DOHH2 (cell line): ENCODE measurements at regions not wholly inside any gene's neighbourhood (a gene's known extent, or its start where the extent isn't known, plus 50 kb on each side); places are given as distances from the start of the nearest gene placed in this dataset.

Experiments used
- H3F3A ChIP-seq: fragments of 200-600 bp; sonication (generic), shearing (Covaris generic); 2 replicates; pipeline ENCODE4 v1.6.0; 2016; ENCODE audit warnings: antibody characterized with exemption, mild to moderate bottlenecking; ENCODE audit not compliant: control insufficient read depth, insufficient read depth
- H3K27ac ChIP-seq: fragments of 200-600 bp; sonication (generic); 2 replicates; pipeline ENCODE4 v1.5.1; 2014; ENCODE audit warnings: low read depth, mild to moderate bottlenecking, low read length, moderate library complexity
- H3K27me3 ChIP-seq: fragments of 200-600 bp; sonication (generic); 2 replicates; pipeline ENCODE4 v1.6.1; 2014; ENCODE audit warnings: mild to moderate bottlenecking, low read length, mixed read lengths; ENCODE audit not compliant: control insufficient read depth
- H3K36me3 ChIP-seq: fragments of 200-600 bp; sonication (generic); 2 replicates; pipeline ENCODE4 v1.6.1; 2014; ENCODE audit warnings: mild to moderate bottlenecking, low read length, moderate library complexity, mixed read lengths; ENCODE audit not compliant: control insufficient read depth
- H3K4me1 ChIP-seq: fragments of 200-600 bp; sonication (generic); 2 replicates; pipeline ENCODE4 v1.6.1; 2014; ENCODE audit warnings: mild to moderate bottlenecking, low read length, mixed read lengths; ENCODE audit not compliant: control insufficient read depth
- H3K4me2 ChIP-seq: fragments of 200-600 bp; sonication (generic); 2 replicates; pipeline ENCODE4 v1.6.0; 2014; ENCODE audit warnings: mild to moderate bottlenecking, low read length, moderate library complexity
- H3K4me3 ChIP-seq: fragments of 200-600 bp; sonication (generic); 2 replicates; pipeline ENCODE4 v1.5.1; 2014; ENCODE audit warnings: mild to moderate bottlenecking, low read length, mixed read lengths
- H3K79me2 ChIP-seq: fragments of 200-600 bp; sonication (generic); 2 replicates; pipeline ENCODE4 v1.6.1; 2014; ENCODE audit warnings: mild to moderate bottlenecking, low read length, mixed read lengths; ENCODE audit not compliant: control insufficient read depth
- H3K9me2 ChIP-seq: fragments of 200-600 bp; sonication (generic); replicated peaks from 2 replicates; pipeline ENCODE4 v1.6.1; 2014; ENCODE audit warnings: mild to moderate bottlenecking, low read length, mixed read lengths; ENCODE audit not compliant: control insufficient read depth
- H3K9me3 ChIP-seq: fragments of 200-600 bp; sonication (generic); 2 replicates; pipeline ENCODE4 v1.6.1; 2014; ENCODE audit warnings: antibody characterized with exemption, low read length, mixed read lengths; ENCODE audit not compliant: control insufficient read depth, insufficient read depth
- H4K20me1 ChIP-seq: fragments of 200-600 bp; sonication (generic); 2 replicates; pipeline ENCODE4 v1.6.0; 2014; ENCODE audit warnings: low read depth, mild to moderate bottlenecking, antibody characterized with exemption, low read length, moderate library complexity; ENCODE audit not compliant: control insufficient read depth, insufficient read depth
- CTCF ChIP-seq: fragments of 200-600 bp; sonication (generic); IDR thresholded peaks from one replicate; pipeline ENCODE4 v1.5.1; 2014; ENCODE audit warnings: antibody characterized with exemption, mild to moderate bottlenecking, low read depth, low read length; ENCODE audit not compliant: poor library complexity, severe bottlenecking
- EZH2phosphoT487 ChIP-seq: fragments of 200-600 bp; sonication (generic); IDR thresholded peaks from 2 replicates; pipeline ENCODE4 v1.6.1; 2017; ENCODE audit warnings: borderline replicate concordance, mild to moderate bottlenecking, antibody characterized with exemption, low read length, moderate library complexity, mixed read lengths

- Histone ChIP-seq H3K27ac (no peak overlapping the region), H3K4me1 (no peaks in the 10 kb centered on the region), H3K9me3 (no peaks in the 10 kb centered on the region), H3K4me3 (no peak overlapping the region), H3K9me2 (no peaks in the 10 kb centered on the region), H3K4me2 (no peak overlapping the region), H3F3A (no peaks in the 10 kb centered on the region), H3K27me3 (no peaks in the 10 kb centered on the region), H4K20me1 (no peaks in the 10 kb centered on the region), H3K36me3 (no peaks in the 10 kb centered on the region), H3K79me2 (no peaks in the 10 kb centered on the region)
- no peak for TF ChIP-seq EZH2phosphoT487
- no peak for TF ChIP-seq CTCF
These were observed 366.8 kb downstream of the EDEM1 start for GRCh38 chr3:5554245-5554747.

- no peak overlapping the region for H3K27ac ChIP-seq
- H3K79me2 ChIP-seq = no peaks in the 10 kb centered on the region
- H3K4me1 ChIP-seq = no peaks in the 10 kb centered on the region
- no peak for TF ChIP-seq CTCF
- no peak for TF ChIP-seq EZH2phosphoT487
- H3K4me2 ChIP-seq = no peak overlapping the region
- H3K9me3 ChIP-seq = no peaks in the 10 kb centered on the region
- no peaks in the 10 kb centered on the region for H3K36me3 ChIP-seq
- no peak overlapping the region for H3K4me3 ChIP-seq
- H3K27me3 ChIP-seq = no peaks in the 10 kb centered on the region
- H3F3A ChIP-seq = no peaks in the 10 kb centered on the region
- no peaks in the 10 kb centered on the region for H4K20me1 ChIP-seq
- no peaks in the 10 kb centered on the region for H3K9me2 ChIP-seq
These were observed 372.7 kb downstream of the EDEM1 start for GRCh38 chr3:5560199-5560598.

GRCh38 chr3:5563537-5564277, 376.2 kb downstream of the EDEM1 start:
- Histone ChIP-seq H3K4me1 (no peaks in the 10 kb centered on the region), H3K79me2 (no peaks in the 10 kb centered on the region), H3K4me3 (no peak overlapping the region), H4K20me1 (no peaks in the 10 kb centered on the region), H3K27ac (no peak overlapping the region), H3K9me2 (no peaks in the 10 kb centered on the region), H3F3A (no peaks in the 10 kb centered on the region), H3K36me3 (no peaks in the 10 kb centered on the region), H3K9me3 (no peaks in the 10 kb centered on the region), H3K27me3 (no peaks in the 10 kb centered on the region), H3K4me2 (no peak overlapping the region)
- TF ChIP-seq EZH2phosphoT487 = no peak

GRCh38 chr3:5564278-5564666, 376.8 kb downstream of the EDEM1 start:
- TF ChIP-seq CTCF (no peak), EZH2phosphoT487 (no peak)
- Histone ChIP-seq H3K4me1 (no peaks in the 10 kb centered on the region), H3K27ac (no peak overlapping the region)

More at GRCh38 chr3:5564278-5564666, 376.8 kb downstream of the EDEM1 start:
- H4K20me1 ChIP-seq = no peaks in the 10 kb centered on the region
- no peaks in the 10 kb centered on the region for H3K27me3 ChIP-seq
- H3K4me3 ChIP-seq = no peak overlapping the region
- no peaks in the 10 kb centered on the region for H3K79me2 ChIP-seq
- H3K9me2 ChIP-seq = no peaks in the 10 kb centered on the region
- no peaks in the 10 kb centered on the region for H3F3A ChIP-seq
- no peaks in the 10 kb centered on the region for H3K9me3 ChIP-seq
- no peak overlapping the region for H3K4me2 ChIP-seq
- H3K36me3 ChIP-seq = no peaks in the 10 kb centered on the region
